ENCODE measurements at regions not wholly inside any gene's neighbourhood (a gene's known extent, or its start where the extent isn't known, plus 50 kb on each side); places are given as distances from the start of the nearest gene placed in this dataset.

DNA sequence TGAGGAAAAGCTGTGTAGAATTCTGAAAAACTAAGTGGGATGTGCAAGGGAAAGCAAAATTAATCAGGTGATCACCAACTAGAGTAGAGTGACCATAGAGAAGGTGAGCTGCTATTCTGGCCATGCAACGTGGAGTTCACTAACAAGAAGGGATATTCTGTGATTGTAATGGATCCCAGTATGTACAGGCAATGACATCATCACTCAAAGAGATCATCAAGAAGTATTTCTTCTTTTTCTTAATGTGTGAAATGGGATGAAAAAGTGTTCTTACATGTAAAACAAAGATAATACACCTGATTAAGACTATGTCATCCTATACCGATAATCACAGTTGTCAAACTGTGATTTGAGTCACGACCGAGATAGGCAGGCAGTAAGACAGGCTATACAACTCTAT, 101.2 kb downstream of the SMPDL3A start:
- ATAC-seq, result no peak

DNA sequence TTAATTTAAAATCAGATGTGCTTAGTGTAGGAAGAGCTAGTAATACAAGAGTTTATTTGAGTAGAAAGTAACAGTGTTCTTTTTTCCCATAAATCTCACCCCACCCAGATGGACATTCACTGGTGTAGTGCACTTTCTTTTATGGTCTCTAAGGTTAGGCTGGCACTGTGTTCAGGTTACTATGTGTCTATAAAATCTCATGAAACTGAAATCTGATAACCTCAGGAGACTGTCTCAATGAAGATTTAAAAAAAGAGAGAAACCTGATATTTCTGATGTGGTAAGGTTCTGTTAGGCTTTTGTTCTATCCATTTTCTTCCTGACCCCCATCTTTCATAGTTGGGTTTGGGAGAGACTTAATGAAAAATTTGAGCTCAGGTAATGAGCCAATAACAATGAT, 101.2 kb upstream of the CLVS2 start:
- ATAC-seq, result no peak
- TF ChIP-seq BACH2 (CRISPR knock-in tag; IDR thresholded peaks at IDR 0.05; ENCODE audit: borderline replicate concordance) (no peak), PPARA (CRISPR knock-in tag; IDR thresholded peaks at IDR 0.05; ENCODE audit: borderline replicate concordance) (no peak), ESRRG (CRISPR knock-in tag; IDR thresholded peaks at IDR 0.05) (no peak), ZNF8 (CRISPR knock-in tag; IDR thresholded peaks at IDR 0.05) (no peak), ZNF70 (CRISPR knock-in tag; IDR thresholded peaks at IDR 0.05) (no peak), ZFP3 (CRISPR knock-in tag; IDR thresholded peaks at IDR 0.05) (no peak), ARNTL (CRISPR knock-in tag; IDR thresholded peaks at IDR 0.05; ENCODE audit: borderline replicate concordance, low read depth) (no peak), OSR1 (CRISPR knock-in tag; IDR thresholded peaks at IDR 0.05) (no peak), ZC3H10 (CRISPR knock-in tag; IDR thresholded peaks at IDR 0.05) (no peak), TCF4 (CRISPR knock-in tag; IDR thresholded peaks at IDR 0.05; ENCODE audit: borderline replicate concordance) (no peak), GLIS3 (CRISPR knock-in tag; IDR thresholded peaks at IDR 0.05) (no peak), SNAI2 (CRISPR knock-in tag; IDR thresholded peaks at IDR 0.05) (no peak), TOX (CRISPR knock-in tag; IDR thresholded peaks at IDR 0.05; ENCODE audit: borderline replicate concordance) (no peak), ISL1 (CRISPR knock-in tag; IDR thresholded peaks at IDR 0.05) (no peak), ZNF565 (CRISPR knock-in tag; conservative IDR thresholded peaks at IDR 0.05; ENCODE audit: low read depth) (no peak)
- TF ChIP-seq, protein P1, sequence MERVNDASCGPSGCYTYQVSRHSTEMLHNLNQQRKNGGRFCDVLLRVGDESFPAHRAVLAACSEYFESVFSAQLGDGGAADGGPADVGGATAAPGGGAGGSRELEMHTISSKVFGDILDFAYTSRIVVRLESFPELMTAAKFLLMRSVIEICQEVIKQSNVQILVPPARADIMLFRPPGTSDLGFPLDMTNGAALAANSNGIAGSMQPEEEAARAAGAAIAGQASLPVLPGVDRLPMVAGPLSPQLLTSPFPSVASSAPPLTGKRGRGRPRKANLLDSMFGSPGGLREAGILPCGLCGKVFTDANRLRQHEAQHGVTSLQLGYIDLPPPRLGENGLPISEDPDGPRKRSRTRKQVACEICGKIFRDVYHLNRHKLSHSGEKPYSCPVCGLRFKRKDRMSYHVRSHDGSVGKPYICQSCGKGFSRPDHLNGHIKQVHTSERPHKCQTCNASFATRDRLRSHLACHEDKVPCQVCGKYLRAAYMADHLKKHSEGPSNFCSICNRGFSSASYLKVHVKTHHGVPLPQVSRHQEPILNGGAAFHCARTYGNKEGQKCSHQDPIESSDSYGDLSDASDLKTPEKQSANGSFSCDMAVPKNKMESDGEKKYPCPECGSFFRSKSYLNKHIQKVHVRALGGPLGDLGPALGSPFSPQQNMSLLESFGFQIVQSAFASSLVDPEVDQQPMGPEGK (CRISPR knock-in tag; IDR thresholded peaks at IDR 0.05; ENCODE audit: borderline replicate concordance), result no peak
- TF ChIP-seq, protein P2, sequence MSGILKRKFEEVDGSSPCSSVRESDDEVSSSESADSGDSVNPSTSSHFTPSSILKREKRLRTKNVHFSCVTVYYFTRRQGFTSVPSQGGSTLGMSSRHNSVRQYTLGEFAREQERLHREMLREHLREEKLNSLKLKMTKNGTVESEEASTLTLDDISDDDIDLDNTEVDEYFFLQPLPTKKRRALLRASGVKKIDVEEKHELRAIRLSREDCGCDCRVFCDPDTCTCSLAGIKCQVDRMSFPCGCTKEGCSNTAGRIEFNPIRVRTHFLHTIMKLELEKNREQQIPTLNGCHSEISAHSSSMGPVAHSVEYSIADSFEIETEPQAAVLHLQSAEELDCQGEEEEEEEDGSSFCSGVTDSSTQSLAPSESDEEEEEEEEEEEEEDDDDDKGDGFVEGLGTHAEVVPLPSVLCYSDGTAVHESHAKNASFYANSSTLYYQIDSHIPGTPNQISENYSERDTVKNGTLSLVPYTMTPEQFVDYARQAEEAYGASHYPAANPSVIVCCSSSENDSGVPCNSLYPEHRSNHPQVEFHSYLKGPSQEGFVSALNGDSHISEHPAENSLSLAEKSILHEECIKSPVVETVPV (CRISPR knock-in tag; IDR thresholded peaks at IDR 0.05), result no peak
- TF ChIP-seq, protein P3, sequence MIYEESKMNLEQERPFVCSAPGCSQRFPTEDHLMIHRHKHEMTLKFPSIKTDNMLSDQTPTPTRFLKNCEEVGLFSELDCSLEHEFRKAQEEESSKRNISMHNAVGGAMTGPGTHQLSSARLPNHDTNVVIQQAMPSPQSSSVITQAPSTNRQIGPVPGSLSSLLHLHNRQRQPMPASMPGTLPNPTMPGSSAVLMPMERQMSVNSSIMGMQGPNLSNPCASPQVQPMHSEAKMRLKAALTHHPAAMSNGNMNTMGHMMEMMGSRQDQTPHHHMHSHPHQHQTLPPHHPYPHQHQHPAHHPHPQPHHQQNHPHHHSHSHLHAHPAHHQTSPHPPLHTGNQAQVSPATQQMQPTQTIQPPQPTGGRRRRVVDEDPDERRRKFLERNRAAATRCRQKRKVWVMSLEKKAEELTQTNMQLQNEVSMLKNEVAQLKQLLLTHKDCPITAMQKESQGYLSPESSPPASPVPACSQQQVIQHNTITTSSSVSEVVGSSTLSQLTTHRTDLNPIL (CRISPR knock-in tag; IDR thresholded peaks at IDR 0.05; ENCODE audit: low read depth), result no peak
- TF ChIP-seq, protein P4, sequence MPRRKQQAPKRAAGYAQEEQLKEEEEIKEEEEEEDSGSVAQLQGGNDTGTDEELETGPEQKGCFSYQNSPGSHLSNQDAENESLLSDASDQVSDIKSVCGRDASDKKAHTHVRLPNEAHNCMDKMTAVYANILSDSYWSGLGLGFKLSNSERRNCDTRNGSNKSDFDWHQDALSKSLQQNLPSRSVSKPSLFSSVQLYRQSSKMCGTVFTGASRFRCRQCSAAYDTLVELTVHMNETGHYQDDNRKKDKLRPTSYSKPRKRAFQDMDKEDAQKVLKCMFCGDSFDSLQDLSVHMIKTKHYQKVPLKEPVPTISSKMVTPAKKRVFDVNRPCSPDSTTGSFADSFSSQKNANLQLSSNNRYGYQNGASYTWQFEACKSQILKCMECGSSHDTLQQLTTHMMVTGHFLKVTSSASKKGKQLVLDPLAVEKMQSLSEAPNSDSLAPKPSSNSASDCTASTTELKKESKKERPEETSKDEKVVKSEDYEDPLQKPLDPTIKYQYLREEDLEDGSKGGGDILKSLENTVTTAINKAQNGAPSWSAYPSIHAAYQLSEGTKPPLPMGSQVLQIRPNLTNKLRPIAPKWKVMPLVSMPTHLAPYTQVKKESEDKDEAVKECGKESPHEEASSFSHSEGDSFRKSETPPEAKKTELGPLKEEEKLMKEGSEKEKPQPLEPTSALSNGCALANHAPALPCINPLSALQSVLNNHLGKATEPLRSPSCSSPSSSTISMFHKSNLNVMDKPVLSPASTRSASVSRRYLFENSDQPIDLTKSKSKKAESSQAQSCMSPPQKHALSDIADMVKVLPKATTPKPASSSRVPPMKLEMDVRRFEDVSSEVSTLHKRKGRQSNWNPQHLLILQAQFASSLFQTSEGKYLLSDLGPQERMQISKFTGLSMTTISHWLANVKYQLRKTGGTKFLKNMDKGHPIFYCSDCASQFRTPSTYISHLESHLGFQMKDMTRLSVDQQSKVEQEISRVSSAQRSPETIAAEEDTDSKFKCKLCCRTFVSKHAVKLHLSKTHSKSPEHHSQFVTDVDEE (CRISPR knock-in tag; IDR thresholded peaks at IDR 0.05), result no peak

More for the DNA sequence above, 101.2 kb downstream of the SMPDL3A start:
- TF ChIP-seq ZFP30 (CRISPR knock-in tag; IDR thresholded peaks at IDR 0.05) (no peak), SNAI2 (CRISPR knock-in tag; IDR thresholded peaks at IDR 0.05) (no peak), PPARA (CRISPR knock-in tag; IDR thresholded peaks at IDR 0.05; ENCODE audit: borderline replicate concordance) (no peak), ZFP3 (CRISPR knock-in tag; IDR thresholded peaks at IDR 0.05) (no peak), ESRRG (CRISPR knock-in tag; IDR thresholded peaks at IDR 0.05) (no peak), ZNF8 (CRISPR knock-in tag; IDR thresholded peaks at IDR 0.05) (no peak), ARNTL (CRISPR knock-in tag; IDR thresholded peaks at IDR 0.05; ENCODE audit: borderline replicate concordance, low read depth) (no peak), ZC3H10 (CRISPR knock-in tag; IDR thresholded peaks at IDR 0.05) (no peak), RARB (CRISPR knock-in tag; IDR thresholded peaks at IDR 0.05) (no peak), ZNF70 (CRISPR knock-in tag; IDR thresholded peaks at IDR 0.05) (no peak)
- TF ChIP-seq, protein P5, sequence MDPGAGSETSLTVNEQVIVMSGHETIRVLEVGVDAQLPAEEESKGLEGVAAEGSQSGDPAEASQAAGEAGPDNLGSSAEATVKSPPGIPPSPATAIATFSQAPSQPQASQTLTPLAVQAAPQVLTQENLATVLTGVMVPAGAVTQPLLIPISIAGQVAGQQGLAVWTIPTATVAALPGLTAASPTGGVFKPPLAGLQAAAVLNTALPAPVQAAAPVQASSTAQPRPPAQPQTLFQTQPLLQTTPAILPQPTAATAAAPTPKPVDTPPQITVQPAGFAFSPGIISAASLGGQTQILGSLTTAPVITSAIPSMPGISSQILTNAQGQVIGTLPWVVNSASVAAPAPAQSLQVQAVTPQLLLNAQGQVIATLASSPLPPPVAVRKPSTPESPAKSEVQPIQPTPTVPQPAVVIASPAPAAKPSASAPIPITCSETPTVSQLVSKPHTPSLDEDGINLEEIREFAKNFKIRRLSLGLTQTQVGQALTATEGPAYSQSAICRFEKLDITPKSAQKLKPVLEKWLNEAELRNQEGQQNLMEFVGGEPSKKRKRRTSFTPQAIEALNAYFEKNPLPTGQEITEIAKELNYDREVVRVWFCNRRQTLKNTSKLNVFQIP (CRISPR knock-in tag; IDR thresholded peaks at IDR 0.05; ENCODE audit: borderline replicate concordance, low read depth), result no peak
- TF ChIP-seq, protein P2 (CRISPR knock-in tag; IDR thresholded peaks at IDR 0.05), result no peak
